ENCODE measurements at regions not wholly inside any gene's neighbourhood (a gene's known extent, or its start where the extent isn't known, plus 50 kb on each side); places are given as distances from the start of the nearest gene placed in this dataset.

GRCh38 chrX:4253092-4253491, 539.6 kb upstream of the PRKX start:
- WGBS, 2 donors, result 43 to 48% methylated on average over 2 of the region's 2 CpGs
- no peak overlapping the region for H3K4me3 ChIP-seq (ENCODE audit: low read depth, poor library complexity, severe bottlenecking)

GRCh38 chrX:4249401-4249800, 536.0 kb upstream of the PRKX start:
- TF ChIP-seq POLR2A (IDR thresholded peaks at IDR 0.05) (no peak), CTCF (IDR thresholded peaks at IDR 0.05) (no peak)
- no peak overlapping the region for H3K4me3 ChIP-seq (ENCODE audit: low read depth, poor library complexity, severe bottlenecking)
- 31 to 61% methylated on average over 8 of the region's 8 CpGs for WGBS, 2 donors
- no peak for DNase-seq (ENCODE audit: low spot score in 2 of 2)
- intact Hi-C loops (cut with DNase I; ENCODE audit: low total_unique reads), result no loop called here

More at GRCh38 chrX:4253092-4253491, 539.6 kb upstream of the PRKX start:
- TF ChIP-seq POLR2A (IDR thresholded peaks at IDR 0.05), result no peak
- TF ChIP-seq CTCF (IDR thresholded peaks at IDR 0.05), result no peak
- intact Hi-C loops (cut with DNase I; ENCODE audit: low total_unique reads), result no loop called here
- DNase-seq (ENCODE audit: low spot score in 2 of 2), result no peak

GRCh38 chrX:4243759-4244158, 530.3 kb upstream of the PRKX start:
- 16 to 85% methylated on average over 2 of the region's 2 CpGs for WGBS, 2 donors
- no peak for TF ChIP-seq POLR2A (IDR thresholded peaks at IDR 0.05)
- TF ChIP-seq CTCF (IDR thresholded peaks at IDR 0.05), result no peak
- DNase-seq (ENCODE audit: low spot score in 2 of 2), result no peak
- intact Hi-C loops (cut with DNase I; ENCODE audit: low total_unique reads), result no loop called here
- no peak overlapping the region for H3K4me3 ChIP-seq (ENCODE audit: low read depth, poor library complexity, severe bottlenecking)

GRCh38 chrX:4240541-4241194, 527.2 kb upstream of the PRKX start:
- DNase-seq (ENCODE audit: low spot score in 2 of 2), result no peak
- TF ChIP-seq CTCF (IDR thresholded peaks at IDR 0.05) (no peak), POLR2A (IDR thresholded peaks at IDR 0.05) (no peak)
- WGBS, 2 donors, result 64 to 71% methylated on average over 6 of the region's 6 CpGs
- intact Hi-C loops (cut with DNase I; ENCODE audit: low total_unique reads), result no loop called here
- H3K4me3 ChIP-seq (ENCODE audit: low read depth, poor library complexity, severe bottlenecking), result no peak overlapping the region

GRCh38 chrX:4239650-4240540, 526.4 kb upstream of the PRKX start:
- no peak overlapping the region for H3K4me3 ChIP-seq (ENCODE audit: low read depth, poor library complexity, severe bottlenecking)
- WGBS, 2 donors, result 61 to 73% methylated on average over 5 of the region's 5 CpGs
- intact Hi-C loops (cut with DNase I; ENCODE audit: low total_unique reads), result no loop called here
- TF ChIP-seq CTCF (IDR thresholded peaks at IDR 0.05) (no peak), POLR2A (IDR thresholded peaks at IDR 0.05) (no peak)
- no peak for DNase-seq (ENCODE audit: low spot score in 2 of 2)

All from lower leg skin (tissue), 4 donors.